WTC11 (cell line): ENCODE measurements at regions not wholly inside any gene's neighbourhood (a gene's known extent, or its start where the extent isn't known, plus 50 kb on each side); places are given as distances from the start of the nearest gene placed in this dataset.

Source experiments
- ATAC-seq: fragments of 200-7000 bp; cut with Tn5 transposase; 2 replicates; pipeline ENCODE4 v1.10.0; 2021; ENCODE audit warnings: mild to moderate bottlenecking, moderate library complexity
- CTCF ChIA-PET: fragments of 300-600 bp; sonication (Branson Sonifier 250); formaldehyde crosslinking; loops from one replicate; lab custom pipeline; 2021; ENCODE audit warnings: antibody characterized with exemption; lab: Charles Lee
- POLR2A ChIA-PET: fragments of 350-600 bp; sonication (Branson Sonifier 250); formaldehyde crosslinking; loops from one replicate; lab custom pipeline; 2021; ENCODE audit warnings: antibody characterized with exemption; lab: Charles Lee
- DNase-seq: peaks from one replicate; pipeline ENCODE4 v3.0.0; 2021; ENCODE audit warnings: low spot score
- H3K27ac Mint-ChIP-seq: 2 replicates; pipeline ENCODE4 v1.8.0; 2021; ENCODE audit warnings: mixed read lengths
- H3K27me3 Mint-ChIP-seq: 2 replicates; pipeline ENCODE4 v1.8.0; 2021; ENCODE audit warnings: low read depth, mild to moderate bottlenecking, moderate library complexity, mixed read lengths
- H3K36me3 Mint-ChIP-seq: 2 replicates; pipeline ENCODE4 v1.8.0; 2021; ENCODE audit warnings: mixed read lengths
- H3K4me1 Mint-ChIP-seq: 2 replicates; pipeline ENCODE4 v1.8.0; 2022; ENCODE audit warnings: mixed read lengths
- H3K4me3 Mint-ChIP-seq: 2 replicates; pipeline ENCODE4 v1.8.0; 2021; ENCODE audit warnings: mild to moderate bottlenecking, moderate library complexity, mixed read lengths
- H3K9me3 Mint-ChIP-seq: 2 replicates; pipeline ENCODE4 v1.8.0; 2021; ENCODE audit warnings: mixed read lengths
- ATF3 ChIP-seq: sonication (generic); formaldehyde crosslinking; conservative IDR thresholded peaks from 2 replicates; pipeline ENCODE4 v1.8.1; 2022; ENCODE audit warnings: mild to moderate bottlenecking, missing genetic modification reagents
- CREB1 ChIP-seq: sonication (generic); formaldehyde crosslinking; IDR thresholded peaks from 2 replicates; pipeline ENCODE4 v1.8.0; 2023; ENCODE audit warnings: mild to moderate bottlenecking, missing genetic modification reagents
- EMX1 ChIP-seq: fragments of 250-450 bp; sonication (Bioruptor Pico); IDR thresholded peaks from 2 replicates; pipeline ENCODE4 v1.8.0; 2021; ENCODE audit warnings: mild to moderate bottlenecking
- ERG ChIP-seq: fragments of 250-450 bp; sonication (Bioruptor Pico); IDR thresholded peaks from 2 replicates; pipeline ENCODE4 v1.8.0; 2021; ENCODE audit warnings: mild to moderate bottlenecking
- FOXJ3 ChIP-seq: sonication (generic); formaldehyde crosslinking; IDR thresholded peaks from 2 replicates; pipeline ENCODE4 v1.9.0; 2021; ENCODE audit warnings: missing genetic modification reagents, mild to moderate bottlenecking, borderline replicate concordance
- FOXK1 ChIP-seq: sonication (generic); formaldehyde crosslinking; IDR thresholded peaks from 2 replicates; pipeline ENCODE4 v1.8.0; 2022; ENCODE audit warnings: mild to moderate bottlenecking, moderate library complexity, missing genetic modification reagents
- FOXP1 ChIP-seq: sonication (generic); formaldehyde crosslinking; IDR thresholded peaks from 2 replicates; pipeline ENCODE4 v1.8.0; 2022; ENCODE audit warnings: missing genetic modification reagents, mild to moderate bottlenecking, moderate library complexity, borderline replicate concordance
- IRF2 ChIP-seq: sonication (generic); formaldehyde crosslinking; IDR thresholded peaks from 2 replicates; pipeline ENCODE4 v1.8.0; 2022; ENCODE audit warnings: low read depth, missing genetic modification reagents, borderline replicate concordance
- MXD4 ChIP-seq: fragments of 250-450 bp; sonication (Bioruptor Pico); IDR thresholded peaks from 2 replicates; pipeline ENCODE4 v1.8.0; 2021; ENCODE audit warnings: mild to moderate bottlenecking, moderate library complexity, borderline replicate concordance
- NFYB ChIP-seq: sonication (generic); formaldehyde crosslinking; conservative IDR thresholded peaks from 2 replicates; pipeline ENCODE4 v1.8.0; 2022; ENCODE audit warnings: low read depth, missing genetic modification reagents
- NR3C1 ChIP-seq: sonication (generic); formaldehyde crosslinking; conservative IDR thresholded peaks from 2 replicates; pipeline ENCODE4 v1.8.1; 2023; ENCODE audit warnings: low read depth, mild to moderate bottlenecking, missing genetic modification reagents
- PRRX2 ChIP-seq: fragments of 250-450 bp; sonication (Bioruptor Pico); IDR thresholded peaks from 2 replicates; pipeline ENCODE4 v1.8.0; 2021; ENCODE audit warnings: mild to moderate bottlenecking
- RORB ChIP-seq: fragments of 250-450 bp; sonication (Bioruptor Pico); IDR thresholded peaks from 2 replicates; pipeline ENCODE4 v1.9.0; 2021; ENCODE audit warnings: mild to moderate bottlenecking
- SMAD3 ChIP-seq: sonication (generic); formaldehyde crosslinking; IDR thresholded peaks from 2 replicates; pipeline ENCODE4 v1.8.0; 2022; ENCODE audit warnings: missing genetic modification reagents, mild to moderate bottlenecking, borderline replicate concordance
- SOX15 ChIP-seq: fragments of 250-450 bp; sonication (Bioruptor Pico); IDR thresholded peaks from 2 replicates; pipeline ENCODE4 v1.9.0; 2021; ENCODE audit warnings: mild to moderate bottlenecking
- SP1 ChIP-seq: sonication (generic); formaldehyde crosslinking; conservative IDR thresholded peaks from 2 replicates; pipeline ENCODE4 v1.8.1; 2022; ENCODE audit warnings: missing genetic modification reagents
- ZNF138 ChIP-seq: sonication (generic); formaldehyde crosslinking; conservative IDR thresholded peaks from 2 replicates; pipeline ENCODE4 v1.8.1; 2022; ENCODE audit warnings: mild to moderate bottlenecking, moderate library complexity, missing genetic modification reagents
- TF ChIP-seq, protein P1 (sequence below): sonication (generic); formaldehyde crosslinking; IDR thresholded peaks from 2 replicates; pipeline ENCODE4 v1.8.0; 2022; ENCODE audit warnings: mild to moderate bottlenecking, missing genetic modification reagents
- TF ChIP-seq, protein P2 (sequence below): sonication (generic); formaldehyde crosslinking; IDR thresholded peaks from 2 replicates; pipeline ENCODE4 v1.8.1; 2023; ENCODE audit warnings: mild to moderate bottlenecking, missing genetic modification reagents, borderline replicate concordance
- TF ChIP-seq, protein P3 (sequence below): fragments of 250-450 bp; sonication (Bioruptor Pico); IDR thresholded peaks from 2 replicates; pipeline ENCODE4 v1.9.0; 2021; ENCODE audit warnings: mild to moderate bottlenecking
- TF ChIP-seq, protein P4 (sequence below): sonication (generic); formaldehyde crosslinking; IDR thresholded peaks from 2 replicates; pipeline ENCODE4 v1.8.0; 2023; ENCODE audit warnings: missing genetic modification reagents
- TF ChIP-seq, protein P5 (sequence below): sonication (generic); formaldehyde crosslinking; IDR thresholded peaks from 2 replicates; pipeline ENCODE4 v1.8.1; 2022; ENCODE audit warnings: mild to moderate bottlenecking, moderate library complexity, missing genetic modification reagents

GRCh38 chr6:93968126-93968525, 548.8 kb upstream of the EPHA7 start (continued):
- TF ChIP-seq, protein P1, sequence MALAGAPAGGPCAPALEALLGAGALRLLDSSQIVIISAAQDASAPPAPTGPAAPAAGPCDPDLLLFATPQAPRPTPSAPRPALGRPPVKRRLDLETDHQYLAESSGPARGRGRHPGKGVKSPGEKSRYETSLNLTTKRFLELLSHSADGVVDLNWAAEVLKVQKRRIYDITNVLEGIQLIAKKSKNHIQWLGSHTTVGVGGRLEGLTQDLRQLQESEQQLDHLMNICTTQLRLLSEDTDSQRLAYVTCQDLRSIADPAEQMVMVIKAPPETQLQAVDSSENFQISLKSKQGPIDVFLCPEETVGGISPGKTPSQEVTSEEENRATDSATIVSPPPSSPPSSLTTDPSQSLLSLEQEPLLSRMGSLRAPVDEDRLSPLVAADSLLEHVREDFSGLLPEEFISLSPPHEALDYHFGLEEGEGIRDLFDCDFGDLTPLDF (CRISPR knock-in tag): no peak
- TF ChIP-seq NR3C1 (no peak), ERG (no peak), ATF3 (no peak)

DNA sequence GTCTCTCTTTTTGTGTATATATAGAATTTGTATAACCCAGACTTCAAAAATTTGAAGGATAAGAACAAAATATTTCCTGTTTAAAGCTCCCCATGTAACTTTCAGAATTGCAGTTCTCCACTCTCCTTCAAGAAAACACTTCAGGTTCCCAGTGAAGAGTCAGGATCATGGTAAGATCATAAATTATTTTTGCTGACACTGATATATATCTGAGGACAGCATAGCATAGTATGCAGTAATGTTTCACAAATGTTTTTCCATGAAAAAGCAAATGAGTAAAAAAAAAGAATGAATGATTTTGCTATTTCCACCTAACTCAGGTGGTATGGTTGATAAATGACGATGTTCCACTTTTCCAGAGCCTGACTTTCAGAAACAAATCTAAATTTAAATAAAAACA, 545.6 kb upstream of the EPHA7 start:
- no peaks in the 10 kb centered on the region for H3K36me3 Mint-ChIP-seq
- TF ChIP-seq RORB (CRISPR knock-in tag): no peak
- no peak for TF ChIP-seq SP1
- TF ChIP-seq SMAD3 (CRISPR knock-in tag): no peak
- TF ChIP-seq, all 79 proteins: peak for 0
- CTCF ChIA-PET: no interaction called here
- peaks cover 18% of the 10 kb centered on the region for H3K4me1 Mint-ChIP-seq
- no peak overlapping the region for H3K4me3 Mint-ChIP-seq
- POLR2A ChIA-PET: no interaction called here
- no peak overlapping the region for H3K27ac Mint-ChIP-seq
- ATAC-seq (no peak), DNase-seq (no peak)
- H3K27me3 Mint-ChIP-seq: no peaks in the 10 kb centered on the region
- no peaks in the 10 kb centered on the region for H3K9me3 Mint-ChIP-seq

- TF ChIP-seq PRRX2 (CRISPR knock-in tag): no peak
- no peak for TF ChIP-seq EMX1 (CRISPR knock-in tag)
- TF ChIP-seq SOX15 (CRISPR knock-in tag): no peak
- TF ChIP-seq FOXP1: no peak
- no peak for TF ChIP-seq MXD4
- TF ChIP-seq CREB1 (CRISPR knock-in tag): no peak
- TF ChIP-seq FOXK1 (CRISPR knock-in tag): no peak
- no peak for TF ChIP-seq SMAD3 (CRISPR knock-in tag)
- no peak for TF ChIP-seq FOXJ3 (CRISPR knock-in tag)
- DNase-seq: no peak
- no peak overlapping the region for H3K27ac Mint-ChIP-seq
- ATAC-seq: no peak
- H3K4me1 Mint-ChIP-seq: peaks cover 18% of the 10 kb centered on the region
- no peaks in the 10 kb centered on the region for H3K36me3 Mint-ChIP-seq
- no peaks in the 10 kb centered on the region for H3K9me3 Mint-ChIP-seq
- CTCF ChIA-PET: no interaction called here
- H3K4me3 Mint-ChIP-seq: no peak overlapping the region
- POLR2A ChIA-PET: no interaction called here
- H3K27me3 Mint-ChIP-seq: no peaks in the 10 kb centered on the region
Measured at GRCh38 chr6:93964321-93964720, 545.0 kb upstream of the EPHA7 start.

DNA sequence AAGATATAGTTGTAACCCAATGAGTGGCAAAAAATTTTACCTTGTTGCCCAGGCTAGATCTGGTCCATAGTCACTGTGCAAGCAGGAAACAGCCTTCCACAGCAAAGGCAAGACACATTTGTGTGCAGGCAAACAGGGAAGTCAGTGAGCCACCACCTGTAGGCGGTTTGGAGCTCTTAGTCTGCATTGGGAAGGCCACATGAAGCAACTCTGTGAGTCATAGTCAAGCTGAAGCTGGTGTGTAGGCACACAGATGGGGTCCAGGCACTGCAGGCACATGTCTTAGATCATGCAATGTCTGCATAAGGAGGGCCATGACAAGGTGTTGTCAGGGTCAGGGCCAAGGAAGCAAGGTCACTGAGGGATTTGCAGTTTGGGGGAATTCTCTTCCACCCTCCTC, 543.2 kb upstream of the EPHA7 start:
- Mint-ChIP-seq H3K36me3 (no peaks in the 10 kb centered on the region), H3K4me1 (peaks cover 8% of the 10 kb centered on the region), H3K4me3 (no peak overlapping the region), H3K27ac (no peak overlapping the region), H3K27me3 (no peaks in the 10 kb centered on the region), H3K9me3 (no peaks in the 10 kb centered on the region)
- ATAC-seq (no peak), DNase-seq (no peak)
- ChIA-PET CTCF (no interaction called here), POLR2A (no interaction called here)
- TF ChIP-seq, protein P2, sequence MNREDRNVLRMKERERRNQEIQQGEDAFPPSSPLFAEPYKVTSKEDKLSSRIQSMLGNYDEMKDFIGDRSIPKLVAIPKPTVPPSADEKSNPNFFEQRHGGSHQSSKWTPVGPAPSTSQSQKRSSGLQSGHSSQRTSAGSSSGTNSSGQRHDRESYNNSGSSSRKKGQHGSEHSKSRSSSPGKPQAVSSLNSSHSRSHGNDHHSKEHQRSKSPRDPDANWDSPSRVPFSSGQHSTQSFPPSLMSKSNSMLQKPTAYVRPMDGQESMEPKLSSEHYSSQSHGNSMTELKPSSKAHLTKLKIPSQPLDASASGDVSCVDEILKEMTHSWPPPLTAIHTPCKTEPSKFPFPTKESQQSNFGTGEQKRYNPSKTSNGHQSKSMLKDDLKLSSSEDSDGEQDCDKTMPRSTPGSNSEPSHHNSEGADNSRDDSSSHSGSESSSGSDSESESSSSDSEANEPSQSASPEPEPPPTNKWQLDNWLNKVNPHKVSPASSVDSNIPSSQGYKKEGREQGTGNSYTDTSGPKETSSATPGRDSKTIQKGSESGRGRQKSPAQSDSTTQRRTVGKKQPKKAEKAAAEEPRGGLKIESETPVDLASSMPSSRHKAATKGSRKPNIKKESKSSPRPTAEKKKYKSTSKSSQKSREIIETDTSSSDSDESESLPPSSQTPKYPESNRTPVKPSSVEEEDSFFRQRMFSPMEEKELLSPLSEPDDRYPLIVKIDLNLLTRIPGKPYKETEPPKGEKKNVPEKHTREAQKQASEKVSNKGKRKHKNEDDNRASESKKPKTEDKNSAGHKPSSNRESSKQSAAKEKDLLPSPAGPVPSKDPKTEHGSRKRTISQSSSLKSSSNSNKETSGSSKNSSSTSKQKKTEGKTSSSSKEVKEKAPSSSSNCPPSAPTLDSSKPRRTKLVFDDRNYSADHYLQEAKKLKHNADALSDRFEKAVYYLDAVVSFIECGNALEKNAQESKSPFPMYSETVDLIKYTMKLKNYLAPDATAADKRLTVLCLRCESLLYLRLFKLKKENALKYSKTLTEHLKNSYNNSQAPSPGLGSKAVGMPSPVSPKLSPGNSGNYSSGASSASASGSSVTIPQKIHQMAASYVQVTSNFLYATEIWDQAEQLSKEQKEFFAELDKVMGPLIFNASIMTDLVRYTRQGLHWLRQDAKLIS (CRISPR knock-in tag): no peak
- TF ChIP-seq IRF2: no peak
- TF ChIP-seq ZNF138 (CRISPR knock-in tag): no peak
- TF ChIP-seq NFYB (CRISPR knock-in tag): no peak
- TF ChIP-seq, protein P3, sequence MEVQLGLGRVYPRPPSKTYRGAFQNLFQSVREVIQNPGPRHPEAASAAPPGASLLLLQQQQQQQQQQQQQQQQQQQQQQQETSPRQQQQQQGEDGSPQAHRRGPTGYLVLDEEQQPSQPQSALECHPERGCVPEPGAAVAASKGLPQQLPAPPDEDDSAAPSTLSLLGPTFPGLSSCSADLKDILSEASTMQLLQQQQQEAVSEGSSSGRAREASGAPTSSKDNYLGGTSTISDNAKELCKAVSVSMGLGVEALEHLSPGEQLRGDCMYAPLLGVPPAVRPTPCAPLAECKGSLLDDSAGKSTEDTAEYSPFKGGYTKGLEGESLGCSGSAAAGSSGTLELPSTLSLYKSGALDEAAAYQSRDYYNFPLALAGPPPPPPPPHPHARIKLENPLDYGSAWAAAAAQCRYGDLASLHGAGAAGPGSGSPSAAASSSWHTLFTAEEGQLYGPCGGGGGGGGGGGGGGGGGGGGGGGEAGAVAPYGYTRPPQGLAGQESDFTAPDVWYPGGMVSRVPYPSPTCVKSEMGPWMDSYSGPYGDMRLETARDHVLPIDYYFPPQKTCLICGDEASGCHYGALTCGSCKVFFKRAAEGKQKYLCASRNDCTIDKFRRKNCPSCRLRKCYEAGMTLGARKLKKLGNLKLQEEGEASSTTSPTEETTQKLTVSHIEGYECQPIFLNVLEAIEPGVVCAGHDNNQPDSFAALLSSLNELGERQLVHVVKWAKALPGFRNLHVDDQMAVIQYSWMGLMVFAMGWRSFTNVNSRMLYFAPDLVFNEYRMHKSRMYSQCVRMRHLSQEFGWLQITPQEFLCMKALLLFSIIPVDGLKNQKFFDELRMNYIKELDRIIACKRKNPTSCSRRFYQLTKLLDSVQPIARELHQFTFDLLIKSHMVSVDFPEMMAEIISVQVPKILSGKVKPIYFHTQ (CRISPR knock-in tag): no peak
- TF ChIP-seq, protein P4, sequence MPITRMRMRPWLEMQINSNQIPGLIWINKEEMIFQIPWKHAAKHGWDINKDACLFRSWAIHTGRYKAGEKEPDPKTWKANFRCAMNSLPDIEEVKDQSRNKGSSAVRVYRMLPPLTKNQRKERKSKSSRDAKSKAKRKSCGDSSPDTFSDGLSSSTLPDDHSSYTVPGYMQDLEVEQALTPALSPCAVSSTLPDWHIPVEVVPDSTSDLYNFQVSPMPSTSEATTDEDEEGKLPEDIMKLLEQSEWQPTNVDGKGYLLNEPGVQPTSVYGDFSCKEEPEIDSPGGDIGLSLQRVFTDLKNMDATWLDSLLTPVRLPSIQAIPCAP (CRISPR knock-in tag): no peak
- TF ChIP-seq, protein P5, sequence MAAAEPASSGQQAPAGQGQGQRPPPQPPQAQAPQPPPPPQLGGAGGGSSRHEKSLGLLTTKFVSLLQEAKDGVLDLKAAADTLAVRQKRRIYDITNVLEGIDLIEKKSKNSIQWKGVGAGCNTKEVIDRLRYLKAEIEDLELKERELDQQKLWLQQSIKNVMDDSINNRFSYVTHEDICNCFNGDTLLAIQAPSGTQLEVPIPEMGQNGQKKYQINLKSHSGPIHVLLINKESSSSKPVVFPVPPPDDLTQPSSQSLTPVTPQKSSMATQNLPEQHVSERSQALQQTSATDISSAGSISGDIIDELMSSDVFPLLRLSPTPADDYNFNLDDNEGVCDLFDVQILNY (CRISPR knock-in tag): no peak
